ENCODE measurements at regions not wholly inside any gene's neighbourhood (a gene's known extent, or its start where the extent isn't known, plus 50 kb on each side); places are given as distances from the start of the nearest gene placed in this dataset.

GRCh38 chr9:100939636-100940035, 88.9 kb upstream of the PLPPR1 start:
- H3K4me3 ChIP-seq: no peak overlapping the region
- intact Hi-C loops (cut with micrococcal nuclease): no loop called here
- no peaks in the 10 kb centered on the region for H3K36me3 ChIP-seq (ENCODE audit: control insufficient read depth, insufficient read depth, low read length)
- ATAC-seq (no peak), DNase-seq (ENCODE audit: extremely low read depth in 1 of 4, low spot score in 3 of 4) (no peak), FAIRE-seq (no peak)
- no peaks in the 10 kb centered on the region for H3K27me3 ChIP-seq (ENCODE audit: control insufficient read depth in 2 of 2, insufficient read depth in 2 of 2, low read length in 2 of 2)
- H4K20me1 ChIP-seq (replicated peaks; ENCODE audit: control insufficient read depth, insufficient read depth, low read length): no peaks in the 10 kb centered on the region
- no peak for TF ChIP-seq ZNF431 (CRISPR knock-in tag; IDR thresholded peaks at IDR 0.05)
- TF ChIP-seq ZSCAN29 (IDR thresholded peaks at IDR 0.05): no peak
- no peak for TF ChIP-seq ZNF717 (CRISPR knock-in tag; IDR thresholded peaks at IDR 0.05)
- no peak for TF ChIP-seq NCOA6 (IDR thresholded peaks at IDR 0.05)
- no peak for TF ChIP-seq TAF1 (IDR thresholded peaks at IDR 0.05; ENCODE audit: control insufficient read depth, extremely low read depth, insufficient read depth, low read length, severe bottlenecking)
- no peak for TF ChIP-seq SIN3B (IDR thresholded peaks at IDR 0.05; ENCODE audit: low read depth)
- no peak for TF ChIP-seq SAFB2 (IDR thresholded peaks at IDR 0.05; ENCODE audit: borderline replicate concordance, low read depth, low read length, severe bottlenecking)
- TF ChIP-seq PHB2 (IDR thresholded peaks at IDR 0.05; ENCODE audit: low read depth): no peak
- TF ChIP-seq BRD4 (IDR thresholded peaks at IDR 0.05): no peak
- no peak for TF ChIP-seq MED1 (CRISPR knock-in tag; IDR thresholded peaks at IDR 0.05; ENCODE audit: borderline replicate concordance)
- TF ChIP-seq HMGXB4 (CRISPR knock-in tag; IDR thresholded peaks at IDR 0.05): no peak
- no peak for TF ChIP-seq MCM2 (IDR thresholded peaks at IDR 0.05; ENCODE audit: low read depth)
- TF ChIP-seq POU5F1 (IDR thresholded peaks at IDR 0.05; ENCODE audit: borderline replicate concordance, low read depth, low read length, partially characterized antibody): no peak
- TF ChIP-seq RFX5 (IDR thresholded peaks at IDR 0.05; ENCODE audit: low read depth, low read length): no peak
- TF ChIP-seq NCOA4 (IDR thresholded peaks at IDR 0.05; ENCODE audit: partially characterized antibody): no peak
- TF ChIP-seq HCFC1 (IDR thresholded peaks at IDR 0.05; ENCODE audit: low read depth, low read length): no peak
- no peaks in the 10 kb centered on the region for H3K9me1 ChIP-seq (ENCODE audit: control insufficient read depth, insufficient read depth, low read length)
- no peaks in the 10 kb centered on the region for H3K79me2 ChIP-seq (ENCODE audit: control insufficient read depth, insufficient read depth, low read length)
- H3K4me1 ChIP-seq (replicated peaks in 1 of 2; ENCODE audit: control insufficient read depth in 2 of 2, insufficient read depth in 2 of 2, low read length in 2 of 2): no peaks in the 10 kb centered on the region
- no peak overlapping the region for H3K9ac ChIP-seq (ENCODE audit: insufficient read depth in 1 of 2, low read depth in 2 of 2, low read length in 2 of 2)
- H2AFZ ChIP-seq (ENCODE audit: low read depth, low read length): no peak overlapping the region
- no peak overlapping the region for H3K27ac ChIP-seq (ENCODE audit: extremely low read depth, low read depth, low read length)
- in situ Hi-C loops (cut with MboI): no loop called here
- ChIA-PET POLR2A (no interaction called here), CTCF (ENCODE audit: low intra/inter-chr PET ratio) (no interaction called here)
- no peak overlapping the region for H3K4me2 ChIP-seq (ENCODE audit: insufficient read depth, low read length)
- H3K9me3 ChIP-seq (replicated peaks; ENCODE audit: control insufficient read depth, insufficient read depth, low read depth, low read length): no peaks in the 10 kb centered on the region; the same call in 1 of the 2 replicates
- no TSS peak for BruUV-seq (replicated peaks)
